ENCODE measurements at regions not wholly inside any gene's neighbourhood (a gene's known extent, or its start where the extent isn't known, plus 50 kb on each side); places are given as distances from the start of the nearest gene placed in this dataset.
"Not testable (repeated sequence)": the region's sequence is repeated elsewhere in the genome, so short reads cannot be mapped to it uniquely, and the experiment has no call there.

GRCh38 chr1:236343246-236343870 lies 50.7 kb upstream of the EDARADD start:
- Histone ChIP-seq H3K27ac (no peak overlapping the region), H3K4me3 (no peak overlapping the region), H3K4me1 (peaks cover 12% of the 10 kb centered on the region), H3K27me3 (no peaks in the 10 kb centered on the region), H3K9me3 (no peaks in the 10 kb centered on the region), H3K36me3 (no peaks in the 10 kb centered on the region)
- TF ChIP-seq POLR2A (IDR thresholded peaks at IDR 0.05) = no peak
- no peak for TF ChIP-seq POLR2AphosphoS5 (IDR thresholded peaks at IDR 0.05; ENCODE audit: insufficient read depth in 1 of 2, low read depth in 1 of 2)
- TF ChIP-seq, protein P1, sequence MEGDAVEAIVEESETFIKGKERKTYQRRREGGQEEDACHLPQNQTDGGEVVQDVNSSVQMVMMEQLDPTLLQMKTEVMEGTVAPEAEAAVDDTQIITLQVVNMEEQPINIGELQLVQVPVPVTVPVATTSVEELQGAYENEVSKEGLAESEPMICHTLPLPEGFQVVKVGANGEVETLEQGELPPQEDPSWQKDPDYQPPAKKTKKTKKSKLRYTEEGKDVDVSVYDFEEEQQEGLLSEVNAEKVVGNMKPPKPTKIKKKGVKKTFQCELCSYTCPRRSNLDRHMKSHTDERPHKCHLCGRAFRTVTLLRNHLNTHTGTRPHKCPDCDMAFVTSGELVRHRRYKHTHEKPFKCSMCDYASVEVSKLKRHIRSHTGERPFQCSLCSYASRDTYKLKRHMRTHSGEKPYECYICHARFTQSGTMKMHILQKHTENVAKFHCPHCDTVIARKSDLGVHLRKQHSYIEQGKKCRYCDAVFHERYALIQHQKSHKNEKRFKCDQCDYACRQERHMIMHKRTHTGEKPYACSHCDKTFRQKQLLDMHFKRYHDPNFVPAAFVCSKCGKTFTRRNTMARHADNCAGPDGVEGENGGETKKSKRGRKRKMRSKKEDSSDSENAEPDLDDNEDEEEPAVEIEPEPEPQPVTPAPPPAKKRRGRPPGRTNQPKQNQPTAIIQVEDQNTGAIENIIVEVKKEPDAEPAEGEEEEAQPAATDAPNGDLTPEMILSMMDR (IDR thresholded peaks at IDR 0.05) = no peak
- intact Hi-C loops (cut with DNase I) = no loop called here
- DNase-seq (ENCODE audit: extremely low spot score in 2 of 2) = peak in 1 of 2 donors; percentile 13

DNA sequence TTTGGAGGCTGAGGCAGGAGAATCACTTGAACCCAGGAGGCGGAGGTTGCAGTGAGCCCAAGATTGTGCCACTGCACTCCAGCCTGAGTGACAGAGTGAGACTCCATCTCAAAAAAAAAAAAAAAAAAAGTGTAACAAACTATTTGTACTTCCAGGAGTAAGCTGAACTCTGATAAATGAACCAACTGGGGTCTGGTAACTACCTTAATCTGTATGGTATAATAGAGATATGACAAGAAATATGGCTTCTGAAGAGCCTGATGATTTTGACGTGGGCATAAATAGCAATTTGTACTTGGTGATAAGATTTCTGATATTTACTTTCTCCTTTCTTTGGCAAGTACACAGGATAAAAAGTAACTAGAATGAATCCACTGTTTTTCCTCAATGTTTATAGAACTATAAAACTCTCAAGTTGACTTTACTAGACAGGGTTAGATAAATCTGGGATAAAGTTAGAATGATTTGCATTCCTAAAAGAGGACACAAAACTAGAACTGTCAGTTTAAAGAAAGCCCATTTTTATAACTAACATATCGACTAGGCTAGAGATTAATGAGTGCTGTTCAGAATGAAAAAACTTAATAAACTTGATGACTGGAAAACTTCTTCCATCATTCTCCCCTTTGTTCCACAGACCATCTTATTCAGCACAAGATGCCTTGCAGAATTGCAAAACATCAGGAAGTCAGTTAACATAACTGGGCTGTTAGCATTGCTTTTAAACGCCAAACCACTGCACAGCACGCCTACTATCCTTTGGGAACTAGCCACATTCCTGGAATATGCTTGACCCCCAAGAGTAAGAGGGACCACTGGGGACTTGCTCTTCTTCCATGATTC lies 51.5 kb upstream of the EDARADD start:
- H3K27ac ChIP-seq = no peak overlapping the region
- no peaks in the 10 kb centered on the region for H3K9me3 ChIP-seq
- DNase-seq (ENCODE audit: extremely low spot score in 2 of 2) = peak in 1 of 2 donors; percentile 8
- TF ChIP-seq POLR2AphosphoS5 (IDR thresholded peaks at IDR 0.05; ENCODE audit: insufficient read depth in 1 of 2, low read depth in 1 of 2) (no peak), POLR2A (IDR thresholded peaks at IDR 0.05) (no peak)
- TF ChIP-seq, protein P1 (IDR thresholded peaks at IDR 0.05) = no peak
- no peaks in the 10 kb centered on the region for H3K27me3 ChIP-seq
- intact Hi-C loops (cut with DNase I) = no loop called here
- no peaks in the 10 kb centered on the region for H3K36me3 ChIP-seq
- peaks cover 12% of the 10 kb centered on the region for H3K4me1 ChIP-seq
- no peak overlapping the region for H3K4me3 ChIP-seq

- TF ChIP-seq POLR2A (IDR thresholded peaks at IDR 0.05) (no peak), POLR2AphosphoS5 (IDR thresholded peaks at IDR 0.05; ENCODE audit: insufficient read depth in 1 of 2, low read depth in 1 of 2) (no peak)
- TF ChIP-seq, protein P1 (IDR thresholded peaks at IDR 0.05) = no peak
- intact Hi-C loops (cut with DNase I) = no loop called here
These were observed 52.8 kb upstream of the EDARADD start for GRCh38 chr1:236341298-236341697.

DNA sequence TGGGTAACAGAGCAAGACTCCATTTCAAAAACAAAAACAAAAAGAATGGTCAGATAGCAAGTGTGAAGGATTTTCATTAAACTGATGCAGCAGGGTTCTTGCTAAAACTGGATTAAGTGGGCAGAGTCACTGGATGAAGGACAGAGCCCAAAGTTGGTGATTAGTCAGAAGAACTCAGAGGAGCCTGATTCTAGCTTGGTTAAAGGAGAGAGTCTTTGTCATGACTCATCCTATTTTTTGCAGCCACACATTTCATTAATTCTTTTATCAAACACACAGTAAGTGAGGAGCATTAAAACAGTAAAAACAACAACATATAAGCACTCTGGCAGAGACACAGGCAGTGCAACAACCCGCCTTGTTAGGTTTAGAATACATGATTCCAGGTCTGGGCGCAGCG lies 56.0 kb upstream of the EDARADD start:
- no peaks in the 10 kb centered on the region for H3K36me3 ChIP-seq
- H3K4me1 ChIP-seq = peaks cover 4% of the 10 kb centered on the region
- TF ChIP-seq, protein P1 (IDR thresholded peaks at IDR 0.05) = no peak
- TF ChIP-seq POLR2AphosphoS5 (IDR thresholded peaks at IDR 0.05; ENCODE audit: insufficient read depth in 1 of 2, low read depth in 1 of 2) = no peak
- no peak for TF ChIP-seq POLR2A (IDR thresholded peaks at IDR 0.05)
- no peaks in the 10 kb centered on the region for H3K9me3 ChIP-seq
- intact Hi-C loops (cut with DNase I) = no loop called here
- H3K4me3 ChIP-seq = no peak overlapping the region
- H3K27ac ChIP-seq = no peak overlapping the region
- no peak for DNase-seq (ENCODE audit: extremely low spot score in 2 of 2)
- no peaks in the 10 kb centered on the region for H3K27me3 ChIP-seq

More at GRCh38 chr1:236341298-236341697, 52.8 kb upstream of the EDARADD start:
- Histone ChIP-seq H3K27ac (no peak overlapping the region), H3K27me3 (no peaks in the 10 kb centered on the region), H3K9me3 (no peaks in the 10 kb centered on the region), H3K4me1 (peaks cover 12% of the 10 kb centered on the region), H3K36me3 (no peaks in the 10 kb centered on the region), H3K4me3 (no peak overlapping the region)
- peak in 1 of 2 donors; percentile 10 for DNase-seq (ENCODE audit: extremely low spot score in 2 of 2)

- no peaks in the 10 kb centered on the region for H3K4me1 ChIP-seq
- H3K4me3 ChIP-seq = no peak overlapping the region
- H3K27me3 ChIP-seq = no peaks in the 10 kb centered on the region
- intact Hi-C loops (cut with DNase I) = no loop called here
- H3K9me3 ChIP-seq = no peaks in the 10 kb centered on the region
- H3K36me3 ChIP-seq = no peaks in the 10 kb centered on the region
- TF ChIP-seq, protein P1 (IDR thresholded peaks at IDR 0.05) = no peak
- TF ChIP-seq POLR2A (IDR thresholded peaks at IDR 0.05) = no peak
- no peak for TF ChIP-seq POLR2AphosphoS5 (IDR thresholded peaks at IDR 0.05; ENCODE audit: insufficient read depth in 1 of 2, low read depth in 1 of 2)
- no peak overlapping the region for H3K27ac ChIP-seq
- DNase-seq (ENCODE audit: extremely low spot score in 2 of 2) = peak in 1 of 2 donors; percentile 34
These were observed 54.3 kb upstream of the ERO1B start for GRCh38 chr1:236336084-236336483.

DNA sequence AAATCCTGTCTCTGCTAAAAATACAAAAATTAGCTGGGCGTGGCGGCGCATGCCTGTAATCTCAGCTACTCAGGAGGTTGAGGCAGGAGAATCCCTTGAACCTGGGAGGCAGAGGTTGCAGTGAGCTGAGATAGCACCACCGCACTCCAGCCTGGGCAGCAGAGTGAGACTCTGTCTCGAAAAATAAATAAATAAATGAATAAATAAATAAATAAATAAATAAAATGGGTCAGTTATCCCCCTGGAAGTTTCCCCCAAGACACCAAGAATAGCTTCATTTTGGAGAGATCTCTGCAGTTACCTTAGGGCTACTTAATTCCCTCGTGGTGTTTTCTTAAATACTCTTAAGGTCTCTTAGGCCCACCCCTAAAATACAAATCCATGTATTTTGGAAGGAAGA lies 53.9 kb upstream of the ERO1B start:
- H3K36me3 ChIP-seq = not testable (repeated sequence)

More for the DNA sequence above, 53.9 kb upstream of the ERO1B start:
- H3K27ac ChIP-seq; H3K4me3 ChIP-seq; H3K4me1 ChIP-seq; H3K9me3 ChIP-seq; intact Hi-C loops (cut with DNase I); DNase-seq (ENCODE audit: extremely low spot score in 2 of 2); H3K27me3 ChIP-seq: not testable (repeated sequence)

Data from vagina (tissue), 2 donors.